ENCODE measurements at regions not wholly inside any gene's neighbourhood (a gene's known extent, or its start where the extent isn't known, plus 50 kb on each side); places are given as distances from the start of the nearest gene placed in this dataset.

GRCh38 chr13:106302843-106303242 lies 232.6 kb downstream of the EFNB2 start:
- TF ChIP-seq POLR2A (IDR thresholded peaks at IDR 0.05) = no peak
- TF ChIP-seq, protein P1, sequence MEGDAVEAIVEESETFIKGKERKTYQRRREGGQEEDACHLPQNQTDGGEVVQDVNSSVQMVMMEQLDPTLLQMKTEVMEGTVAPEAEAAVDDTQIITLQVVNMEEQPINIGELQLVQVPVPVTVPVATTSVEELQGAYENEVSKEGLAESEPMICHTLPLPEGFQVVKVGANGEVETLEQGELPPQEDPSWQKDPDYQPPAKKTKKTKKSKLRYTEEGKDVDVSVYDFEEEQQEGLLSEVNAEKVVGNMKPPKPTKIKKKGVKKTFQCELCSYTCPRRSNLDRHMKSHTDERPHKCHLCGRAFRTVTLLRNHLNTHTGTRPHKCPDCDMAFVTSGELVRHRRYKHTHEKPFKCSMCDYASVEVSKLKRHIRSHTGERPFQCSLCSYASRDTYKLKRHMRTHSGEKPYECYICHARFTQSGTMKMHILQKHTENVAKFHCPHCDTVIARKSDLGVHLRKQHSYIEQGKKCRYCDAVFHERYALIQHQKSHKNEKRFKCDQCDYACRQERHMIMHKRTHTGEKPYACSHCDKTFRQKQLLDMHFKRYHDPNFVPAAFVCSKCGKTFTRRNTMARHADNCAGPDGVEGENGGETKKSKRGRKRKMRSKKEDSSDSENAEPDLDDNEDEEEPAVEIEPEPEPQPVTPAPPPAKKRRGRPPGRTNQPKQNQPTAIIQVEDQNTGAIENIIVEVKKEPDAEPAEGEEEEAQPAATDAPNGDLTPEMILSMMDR (IDR thresholded peaks at IDR 0.05) = no peak
- TF ChIP-seq POLR2AphosphoS5 (IDR thresholded peaks at IDR 0.05) = no peak
